ENCODE measurements at regions not wholly inside any gene's neighbourhood (a gene's known extent, or its start where the extent isn't known, plus 50 kb on each side); places are given as distances from the start of the nearest gene placed in this dataset.

DNA sequence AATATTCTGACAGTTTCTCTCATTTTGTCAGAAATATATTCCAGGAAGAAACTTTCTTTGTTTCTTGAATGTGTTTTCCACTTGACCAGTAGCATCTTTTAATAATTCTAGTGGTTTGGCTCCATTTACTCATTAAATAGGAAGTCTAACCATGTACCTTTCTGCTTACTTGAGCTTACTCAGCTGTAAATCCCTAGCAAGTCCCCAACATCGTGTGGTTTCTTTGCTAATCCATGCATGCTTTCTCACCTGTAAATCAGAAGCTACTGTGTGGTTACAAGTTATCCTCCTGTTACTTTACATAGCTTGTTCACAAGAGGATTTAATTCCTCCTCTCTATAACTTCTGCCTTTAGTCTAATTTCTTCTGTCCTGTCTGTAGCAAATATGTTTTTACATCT, 227.7 kb downstream of the FSCB start:
- H3K4me1 ChIP-seq (ENCODE audit: control insufficient read depth, extremely low read depth, insufficient read depth, low read length): no peaks in the 10 kb centered on the region
- H3K9me1 ChIP-seq (replicated peaks; ENCODE audit: control insufficient read depth, extremely low read depth, insufficient read depth, low read length): no peaks in the 10 kb centered on the region
- BruUV-seq (replicated peaks): no TSS peak
- DNase-seq (ENCODE audit: low read depth, low spot score) (no peak), FAIRE-seq (no peak)
- dilution Hi-C loops (cut with MboI; ENCODE audit: extremely low pct_ligation_motif_present, low sequenced_read_pairs) (no loop called here), intact Hi-C loops (cut with micrococcal nuclease) (no loop called here)
- no peaks in the 10 kb centered on the region for H3K27me3 ChIP-seq (ENCODE audit: control insufficient read depth in 2 of 2, insufficient read depth in 2 of 2, low read length in 2 of 2)
- no peak overlapping the region for H3K9ac ChIP-seq (replicated peaks; ENCODE audit: extremely low read depth, insufficient read depth, low read length)
- H3K9me3 ChIP-seq (replicated peaks; ENCODE audit: control insufficient read depth, insufficient read depth, low read length): no peaks in the 10 kb centered on the region
- H3K4me2 ChIP-seq (ENCODE audit: insufficient read depth, low read length): no peak overlapping the region
- no peak overlapping the region for H2AFZ ChIP-seq (ENCODE audit: low read depth, low read length)
- no peak overlapping the region for H3K27ac ChIP-seq (ENCODE audit: insufficient read depth, low read depth, low read length)
- H3K36me3 ChIP-seq (ENCODE audit: control insufficient read depth in 2 of 2, extremely low read depth in 1 of 2, insufficient read depth in 2 of 2, low read length in 2 of 2): no peaks in the 10 kb centered on the region
- H4K20me1 ChIP-seq (replicated peaks; ENCODE audit: control insufficient read depth, extremely low read depth, insufficient read depth, low read length): no peaks in the 10 kb centered on the region
- H3K4me3 ChIP-seq (replicated peaks in 1 of 3; ENCODE audit: insufficient read depth in 1 of 3, low read depth in 1 of 3, low read length in 3 of 3): no peak overlapping the region
- CTCF ChIA-PET: no interaction called here
- POLR2A ChIA-PET: no interaction called here
- no peaks in the 10 kb centered on the region for H3K79me2 ChIP-seq (ENCODE audit: control insufficient read depth, insufficient read depth, low read length)
- TF ChIP-seq GATA2 (IDR thresholded peaks at IDR 0.05; ENCODE audit: insufficient read depth, insufficient read length, low read depth, low read length) (no peak), CTCF (IDR thresholded peaks at IDR 0.05; ENCODE audit: extremely low read depth in 1 of 2, insufficient read depth in 1 of 2, low read depth in 1 of 2, low read length in 2 of 2) (no peak), EZH2 (IDR thresholded peaks at IDR 0.05; ENCODE audit: borderline replicate concordance, low read depth, low read length, severe bottlenecking) (no peak), MAX (IDR thresholded peaks at IDR 0.05; ENCODE audit: insufficient read depth, insufficient read length) (no peak), FOS (IDR thresholded peaks at IDR 0.05; ENCODE audit: borderline replicate concordance, insufficient read depth, low read length) (no peak), MYC (IDR thresholded peaks at IDR 0.05; ENCODE audit: low read depth, low read length) (no peak), JUN (IDR thresholded peaks at IDR 0.05; ENCODE audit: borderline replicate concordance, insufficient read depth, insufficient read length, low read depth) (no peak), POLR2A (IDR thresholded peaks at IDR 0.05; ENCODE audit: low read depth, low read length) (no peak), POLR2AphosphoS5 (IDR thresholded peaks at IDR 0.05; ENCODE audit: insufficient read depth, low read depth, low read length) (no peak)

All from endothelial cell of umbilical vein (primary cell).